ENCODE measurements at regions not wholly inside any gene's neighbourhood (a gene's known extent, or its start where the extent isn't known, plus 50 kb on each side); places are given as distances from the start of the nearest gene placed in this dataset.

- Histone ChIP-seq H3K4me3 (ENCODE audit: insufficient read depth, low read depth, low read length, poor library complexity, severe bottlenecking) (no peak overlapping the region), H3K27me3 (replicated peaks; ENCODE audit: control insufficient read depth, insufficient read depth, low read length, poor library complexity, severe bottlenecking) (no peaks in the 10 kb centered on the region), H3K27ac (ENCODE audit: insufficient read depth, low read length, poor library complexity, severe bottlenecking) (no peak overlapping the region), H3K36me3 (ENCODE audit: control insufficient read depth, insufficient read depth, low read length) (no peaks in the 10 kb centered on the region), H3K9me3 (ENCODE audit: control insufficient read depth, low read length) (no peaks in the 10 kb centered on the region), H3K4me1 (ENCODE audit: control insufficient read depth, insufficient read depth, low read length, poor library complexity, severe bottlenecking) (no peaks in the 10 kb centered on the region)
- no peak for DNase-seq
Measured at GRCh38 chr5:61827445-61827975, 478.5 kb upstream of the KIF2A start.

GRCh38 chr5:61828856-61829255 is 477.1 kb upstream of the KIF2A start:
- no peaks in the 10 kb centered on the region for H3K9me3 ChIP-seq (ENCODE audit: control insufficient read depth, low read length)
- no peaks in the 10 kb centered on the region for H3K27me3 ChIP-seq (replicated peaks; ENCODE audit: control insufficient read depth, insufficient read depth, low read length, poor library complexity, severe bottlenecking)
- H3K27ac ChIP-seq (ENCODE audit: insufficient read depth, low read length, poor library complexity, severe bottlenecking) = no peak overlapping the region
- H3K4me1 ChIP-seq (ENCODE audit: control insufficient read depth, insufficient read depth, low read length, poor library complexity, severe bottlenecking) = no peaks in the 10 kb centered on the region
- no peak overlapping the region for H3K4me3 ChIP-seq (ENCODE audit: insufficient read depth, low read depth, low read length, poor library complexity, severe bottlenecking)
- no peak for DNase-seq
- no peaks in the 10 kb centered on the region for H3K36me3 ChIP-seq (ENCODE audit: control insufficient read depth, insufficient read depth, low read length)

- Histone ChIP-seq H3K4me1 (ENCODE audit: control insufficient read depth, insufficient read depth, low read length, poor library complexity, severe bottlenecking) (no peaks in the 10 kb centered on the region), H3K36me3 (ENCODE audit: control insufficient read depth, insufficient read depth, low read length) (no peaks in the 10 kb centered on the region), H3K9me3 (ENCODE audit: control insufficient read depth, low read length) (no peaks in the 10 kb centered on the region), H3K27ac (ENCODE audit: insufficient read depth, low read length, poor library complexity, severe bottlenecking) (no peak overlapping the region), H3K27me3 (replicated peaks; ENCODE audit: control insufficient read depth, insufficient read depth, low read length, poor library complexity, severe bottlenecking) (no peaks in the 10 kb centered on the region), H3K4me3 (ENCODE audit: insufficient read depth, low read depth, low read length, poor library complexity, severe bottlenecking) (no peak overlapping the region)
- DNase-seq = no peak
Measured at GRCh38 chr5:61831736-61832135, 474.3 kb upstream of the KIF2A start.

- Histone ChIP-seq H3K4me3 (ENCODE audit: insufficient read depth, low read depth, low read length, poor library complexity, severe bottlenecking) (no peak overlapping the region), H3K27me3 (replicated peaks; ENCODE audit: control insufficient read depth, insufficient read depth, low read length, poor library complexity, severe bottlenecking) (no peaks in the 10 kb centered on the region), H3K9me3 (ENCODE audit: control insufficient read depth, low read length) (no peaks in the 10 kb centered on the region), H3K4me1 (ENCODE audit: control insufficient read depth, insufficient read depth, low read length, poor library complexity, severe bottlenecking) (no peaks in the 10 kb centered on the region), H3K27ac (ENCODE audit: insufficient read depth, low read length, poor library complexity, severe bottlenecking) (no peak overlapping the region), H3K36me3 (ENCODE audit: control insufficient read depth, insufficient read depth, low read length) (no peaks in the 10 kb centered on the region)
- no peak for DNase-seq
Measured at GRCh38 chr5:61837788-61838187, 468.2 kb upstream of the KIF2A start.

- Histone ChIP-seq H3K9me3 (ENCODE audit: control insufficient read depth, low read length) (no peaks in the 10 kb centered on the region), H3K4me1 (ENCODE audit: control insufficient read depth, insufficient read depth, low read length, poor library complexity, severe bottlenecking) (no peaks in the 10 kb centered on the region), H3K36me3 (ENCODE audit: control insufficient read depth, insufficient read depth, low read length) (no peaks in the 10 kb centered on the region), H3K4me3 (ENCODE audit: insufficient read depth, low read depth, low read length, poor library complexity, severe bottlenecking) (no peak overlapping the region), H3K27ac (ENCODE audit: insufficient read depth, low read length, poor library complexity, severe bottlenecking) (no peak overlapping the region), H3K27me3 (replicated peaks; ENCODE audit: control insufficient read depth, insufficient read depth, low read length, poor library complexity, severe bottlenecking) (no peaks in the 10 kb centered on the region)
- no peak for DNase-seq
Measured at GRCh38 chr5:61840361-61840760, 465.6 kb upstream of the KIF2A start.

- no peak overlapping the region for H3K4me3 ChIP-seq (ENCODE audit: insufficient read depth, low read depth, low read length, poor library complexity, severe bottlenecking)
- DNase-seq = no peak
- H3K27ac ChIP-seq (ENCODE audit: insufficient read depth, low read length, poor library complexity, severe bottlenecking) = no peak overlapping the region
- no peaks in the 10 kb centered on the region for H3K27me3 ChIP-seq (replicated peaks; ENCODE audit: control insufficient read depth, insufficient read depth, low read length, poor library complexity, severe bottlenecking)
- no peaks in the 10 kb centered on the region for H3K36me3 ChIP-seq (ENCODE audit: control insufficient read depth, insufficient read depth, low read length)
- H3K9me3 ChIP-seq (ENCODE audit: control insufficient read depth, low read length) = no peaks in the 10 kb centered on the region
- H3K4me1 ChIP-seq (ENCODE audit: control insufficient read depth, insufficient read depth, low read length, poor library complexity, severe bottlenecking) = no peaks in the 10 kb centered on the region
Measured at GRCh38 chr5:61842840-61843239, 463.2 kb upstream of the KIF2A start.

GRCh38 chr5:61850696-61851095 is 455.3 kb upstream of the KIF2A start:
- DNase-seq = no peak
- H3K36me3 ChIP-seq (ENCODE audit: control insufficient read depth, insufficient read depth, low read length) = no peaks in the 10 kb centered on the region
- H3K9me3 ChIP-seq (ENCODE audit: control insufficient read depth, low read length) = no peaks in the 10 kb centered on the region
- no peak overlapping the region for H3K4me3 ChIP-seq (ENCODE audit: insufficient read depth, low read depth, low read length, poor library complexity, severe bottlenecking)
- H3K4me1 ChIP-seq (ENCODE audit: control insufficient read depth, insufficient read depth, low read length, poor library complexity, severe bottlenecking) = no peaks in the 10 kb centered on the region
- H3K27me3 ChIP-seq (replicated peaks; ENCODE audit: control insufficient read depth, insufficient read depth, low read length, poor library complexity, severe bottlenecking) = no peaks in the 10 kb centered on the region
- no peak overlapping the region for H3K27ac ChIP-seq (ENCODE audit: insufficient read depth, low read length, poor library complexity, severe bottlenecking)

GRCh38 chr5:61854531-61854930 is 451.5 kb upstream of the KIF2A start:
- Histone ChIP-seq H3K9me3 (ENCODE audit: control insufficient read depth, low read length) (no peaks in the 10 kb centered on the region), H3K4me3 (ENCODE audit: insufficient read depth, low read depth, low read length, poor library complexity, severe bottlenecking) (no peak overlapping the region), H3K27me3 (replicated peaks; ENCODE audit: control insufficient read depth, insufficient read depth, low read length, poor library complexity, severe bottlenecking) (no peaks in the 10 kb centered on the region), H3K36me3 (ENCODE audit: control insufficient read depth, insufficient read depth, low read length) (no peaks in the 10 kb centered on the region), H3K27ac (ENCODE audit: insufficient read depth, low read length, poor library complexity, severe bottlenecking) (no peak overlapping the region), H3K4me1 (ENCODE audit: control insufficient read depth, insufficient read depth, low read length, poor library complexity, severe bottlenecking) (no peaks in the 10 kb centered on the region)
- no peak for DNase-seq

GRCh38 chr5:61860978-61861377 is 445.0 kb upstream of the KIF2A start:
- no peak overlapping the region for H3K27ac ChIP-seq (ENCODE audit: insufficient read depth, low read length, poor library complexity, severe bottlenecking)
- DNase-seq = no peak
- H3K4me1 ChIP-seq (ENCODE audit: control insufficient read depth, insufficient read depth, low read length, poor library complexity, severe bottlenecking) = no peaks in the 10 kb centered on the region
- H3K9me3 ChIP-seq (ENCODE audit: control insufficient read depth, low read length) = no peaks in the 10 kb centered on the region
- no peaks in the 10 kb centered on the region for H3K27me3 ChIP-seq (replicated peaks; ENCODE audit: control insufficient read depth, insufficient read depth, low read length, poor library complexity, severe bottlenecking)
- no peak overlapping the region for H3K4me3 ChIP-seq (ENCODE audit: insufficient read depth, low read depth, low read length, poor library complexity, severe bottlenecking)
- no peaks in the 10 kb centered on the region for H3K36me3 ChIP-seq (ENCODE audit: control insufficient read depth, insufficient read depth, low read length)

- Histone ChIP-seq H3K4me3 (ENCODE audit: insufficient read depth, low read depth, low read length, poor library complexity, severe bottlenecking) (no peak overlapping the region), H3K27me3 (replicated peaks; ENCODE audit: control insufficient read depth, insufficient read depth, low read length, poor library complexity, severe bottlenecking) (no peaks in the 10 kb centered on the region), H3K9me3 (ENCODE audit: control insufficient read depth, low read length) (no peaks in the 10 kb centered on the region), H3K27ac (ENCODE audit: insufficient read depth, low read length, poor library complexity, severe bottlenecking) (no peak overlapping the region), H3K36me3 (ENCODE audit: control insufficient read depth, insufficient read depth, low read length) (no peaks in the 10 kb centered on the region), H3K4me1 (ENCODE audit: control insufficient read depth, insufficient read depth, low read length, poor library complexity, severe bottlenecking) (no peaks in the 10 kb centered on the region)
- DNase-seq = no peak
Measured at GRCh38 chr5:61866930-61867329, 439.1 kb upstream of the KIF2A start.

- H3K4me3 ChIP-seq (ENCODE audit: insufficient read depth, low read depth, low read length, poor library complexity, severe bottlenecking) = no peak overlapping the region
- H3K36me3 ChIP-seq (ENCODE audit: control insufficient read depth, insufficient read depth, low read length) = no peaks in the 10 kb centered on the region
- DNase-seq = no peak
- no peaks in the 10 kb centered on the region for H3K27me3 ChIP-seq (replicated peaks; ENCODE audit: control insufficient read depth, insufficient read depth, low read length, poor library complexity, severe bottlenecking)
- no peaks in the 10 kb centered on the region for H3K4me1 ChIP-seq (ENCODE audit: control insufficient read depth, insufficient read depth, low read length, poor library complexity, severe bottlenecking)
- no peaks in the 10 kb centered on the region for H3K9me3 ChIP-seq (ENCODE audit: control insufficient read depth, low read length)
- H3K27ac ChIP-seq (ENCODE audit: insufficient read depth, low read length, poor library complexity, severe bottlenecking) = no peak overlapping the region
Measured at GRCh38 chr5:61869333-61869732, 436.7 kb upstream of the KIF2A start.

Data from effector memory CD4-positive, alpha-beta T cell (primary cell).